ENCODE measurements at regions not wholly inside any gene's neighbourhood (a gene's known extent, or its start where the extent isn't known, plus 50 kb on each side); places are given as distances from the start of the nearest gene placed in this dataset.
"Not testable (repeated sequence)": the region's sequence is repeated elsewhere in the genome, so short reads cannot be mapped to it uniquely, and the experiment has no call there.

DNA sequence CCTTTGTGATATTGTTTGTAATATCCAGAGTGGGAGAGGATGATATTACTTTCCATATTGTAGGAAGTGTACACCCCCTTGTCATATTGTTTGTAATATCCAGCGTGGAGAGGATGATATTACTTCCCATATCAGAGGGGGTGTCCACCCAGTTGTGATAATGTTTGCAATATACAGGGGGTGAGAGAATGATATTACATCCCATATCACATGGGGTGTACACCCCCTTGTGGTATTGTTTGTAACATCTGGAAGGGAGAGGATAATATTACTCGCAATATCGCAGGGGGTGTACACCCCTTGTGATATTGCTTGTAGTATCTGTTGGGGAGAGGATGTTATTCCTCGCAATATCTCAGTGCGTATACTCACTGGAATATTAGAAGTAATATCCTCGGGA, 61.5 kb downstream of the PRSS23 start:
- no peak for DNase-seq (ENCODE audit: low read depth)

DNA sequence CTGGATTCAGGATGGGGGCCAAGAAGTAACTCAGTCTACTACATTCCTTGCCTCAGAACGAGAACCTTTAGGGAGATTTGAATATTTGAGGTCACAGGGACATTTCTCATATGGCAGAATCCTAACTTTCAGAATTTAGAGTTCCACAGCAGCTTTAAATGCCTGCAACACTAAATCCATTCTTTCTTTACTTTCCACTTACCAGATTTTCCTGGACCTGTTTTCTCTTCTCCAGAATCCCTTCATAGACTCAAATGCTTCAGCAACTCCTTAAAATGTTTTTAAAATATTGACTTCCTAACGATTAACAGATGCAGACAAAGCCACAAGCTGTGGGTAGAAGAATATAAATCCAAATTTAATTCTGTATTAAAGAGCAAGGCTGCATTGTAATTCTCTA, 63.1 kb downstream of the PRSS23 start:
- no peak for DNase-seq (ENCODE audit: low read depth)

DNA sequence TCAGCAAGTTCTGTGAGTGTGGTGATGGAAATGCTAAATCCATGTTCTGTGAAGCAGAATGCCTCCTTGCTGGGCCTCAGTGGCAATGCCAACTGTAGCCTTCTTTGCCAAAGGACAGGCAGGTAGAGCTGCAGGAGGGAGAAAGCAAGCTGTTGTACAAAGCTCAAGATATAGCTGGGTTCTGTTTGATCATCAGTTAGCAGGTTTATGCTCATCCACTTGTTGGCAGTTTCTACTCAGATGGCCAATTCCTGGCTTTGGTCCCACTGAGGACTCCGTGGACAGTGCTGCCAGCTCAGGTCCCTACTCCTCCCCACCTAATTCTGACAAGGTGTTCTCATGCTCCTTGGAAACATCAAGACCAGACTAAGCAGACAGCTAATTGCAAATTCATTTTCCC, 65.1 kb downstream of the PRSS23 start:
- DNase-seq (ENCODE audit: low read depth) = no peak

DNA sequence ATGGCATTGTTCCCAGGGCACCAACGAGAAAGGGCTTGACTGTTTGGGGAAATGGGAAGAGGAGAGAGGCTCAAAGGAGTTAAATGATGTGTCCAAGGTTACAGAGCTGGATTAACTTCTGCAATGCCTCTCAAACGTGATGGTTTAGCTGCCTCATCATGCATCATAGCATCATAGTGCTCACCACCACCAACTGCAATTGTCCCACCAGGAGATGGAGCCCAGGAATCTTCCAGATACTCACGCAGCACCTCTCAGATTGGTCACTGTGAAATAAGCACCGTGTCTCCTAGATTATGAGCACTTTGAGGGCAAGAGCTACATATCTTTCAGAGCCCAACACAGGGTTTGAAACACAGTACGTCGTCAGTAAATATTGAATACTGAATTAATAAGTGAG, 69.2 kb downstream of the PRSS23 start:
- DNase-seq (ENCODE audit: low read depth) = no peak

DNA sequence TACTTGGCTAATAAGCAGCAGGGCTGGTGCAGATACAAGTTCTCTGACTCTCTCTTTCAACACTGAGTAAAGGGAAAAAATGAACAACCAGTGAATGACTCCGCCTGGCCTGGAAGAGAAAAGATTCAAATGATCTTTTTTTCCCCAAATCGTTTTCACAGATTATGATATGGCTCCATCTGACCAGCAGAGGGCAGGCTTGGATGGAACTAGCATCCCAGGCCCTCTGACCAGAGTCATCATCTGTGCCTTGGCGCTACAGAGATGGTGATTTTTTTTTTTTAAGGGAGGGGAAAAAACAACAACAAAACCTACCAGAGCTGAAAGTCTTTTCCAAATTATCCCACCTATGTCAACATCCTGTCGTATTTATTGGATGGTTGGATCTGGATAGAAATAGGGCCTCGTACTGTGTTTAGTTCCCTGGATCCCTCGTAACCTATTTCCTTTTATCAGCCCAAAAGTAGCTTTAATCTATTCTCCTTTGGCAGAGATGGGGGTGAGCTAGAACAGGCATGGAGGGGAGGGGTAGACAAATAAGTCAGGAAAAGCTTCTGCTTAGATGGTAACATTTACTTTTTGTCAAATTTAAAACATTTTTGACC, 69.7 kb downstream of the PRSS23 start:
- peak; percentile 7 for DNase-seq (ENCODE audit: low read depth)

DNA sequence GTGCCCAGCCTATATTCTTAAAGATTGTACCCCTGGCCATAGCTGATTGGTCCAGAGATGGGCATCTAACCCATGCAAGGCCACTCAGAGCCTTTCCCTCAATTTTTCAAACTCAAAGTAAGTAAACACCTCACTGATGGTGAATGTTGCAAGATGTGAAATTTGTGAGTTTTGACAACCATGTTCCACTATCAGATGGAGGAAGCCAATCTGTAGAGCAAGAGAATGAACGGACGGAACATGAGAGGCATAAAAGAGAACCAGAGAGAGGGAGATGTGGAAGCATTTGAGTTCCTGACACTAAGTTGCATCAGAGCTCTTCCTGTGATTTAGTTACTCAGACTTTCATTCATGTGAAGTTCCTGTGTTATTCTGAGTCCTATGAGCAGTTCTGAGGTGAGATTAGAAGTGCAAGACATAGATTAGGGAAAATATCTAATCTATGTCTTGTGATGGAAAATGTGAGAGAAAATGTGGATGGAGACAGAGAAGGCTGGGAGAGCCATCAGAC, 73.3 kb downstream of the PRSS23 start:
- DNase-seq (ENCODE audit: low read depth) = no peak

DNA sequence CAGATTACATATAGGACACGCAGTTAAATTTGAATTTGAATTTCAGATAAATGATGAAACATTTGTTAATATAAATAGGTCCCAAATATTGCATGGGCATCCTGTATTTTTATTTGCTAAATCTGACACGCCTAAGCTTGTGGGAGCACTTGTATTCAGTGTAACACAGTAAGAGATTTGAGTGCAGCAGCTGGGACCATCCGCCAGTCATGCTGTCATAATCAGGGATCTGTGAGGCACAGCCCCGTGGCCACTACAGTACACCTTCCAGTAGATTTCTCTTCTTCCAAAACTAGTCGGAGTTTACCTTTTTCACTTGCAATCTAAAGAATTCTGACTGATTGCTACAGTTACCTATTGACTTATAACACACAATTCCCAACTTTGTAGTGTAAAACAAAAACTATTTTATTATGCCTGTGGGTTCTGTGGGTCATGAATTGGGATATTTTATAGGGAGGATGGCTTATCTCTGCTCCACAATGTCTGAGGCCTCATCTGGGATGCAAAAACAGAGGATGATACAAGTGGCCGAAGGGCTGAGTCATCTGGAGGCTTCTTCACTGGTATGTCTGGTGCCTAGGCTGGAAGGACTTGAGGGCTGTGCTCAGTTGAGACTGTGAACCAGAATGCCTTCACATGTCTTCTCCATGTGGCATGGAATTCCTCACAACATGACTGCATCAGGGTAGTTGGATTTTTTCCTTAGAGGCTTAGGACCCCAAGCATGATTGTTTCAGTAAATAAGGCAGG, 74.1 kb downstream of the PRSS23 start:
- DNase-seq (ENCODE audit: low read depth) = no peak

DNA sequence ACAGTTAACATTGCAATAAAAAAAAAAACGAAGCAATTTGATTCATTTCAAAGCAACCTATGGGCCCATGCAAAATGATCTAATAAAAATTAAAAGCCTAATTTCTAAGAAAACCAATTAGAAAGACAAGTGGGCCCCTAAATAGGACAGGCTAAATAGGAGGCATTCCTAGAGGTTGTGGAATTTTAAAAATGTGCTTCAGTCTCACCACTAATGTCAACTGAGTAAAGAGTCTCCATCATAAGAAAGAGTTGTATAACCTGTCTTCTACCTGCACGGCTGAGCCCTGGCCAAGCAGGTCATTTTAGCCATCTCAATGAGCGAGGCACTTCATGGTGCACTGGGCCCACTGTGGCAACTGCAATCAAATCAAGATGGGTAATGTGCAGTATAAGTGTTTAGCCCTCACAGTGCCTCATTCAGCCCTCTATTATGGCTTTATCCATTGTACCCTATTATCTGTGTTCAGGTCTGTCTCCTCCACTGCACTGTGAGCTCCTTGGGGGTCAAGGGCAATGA, 76.4 kb downstream of the PRSS23 start:
- DNase-seq (ENCODE audit: low read depth) = no peak

DNA sequence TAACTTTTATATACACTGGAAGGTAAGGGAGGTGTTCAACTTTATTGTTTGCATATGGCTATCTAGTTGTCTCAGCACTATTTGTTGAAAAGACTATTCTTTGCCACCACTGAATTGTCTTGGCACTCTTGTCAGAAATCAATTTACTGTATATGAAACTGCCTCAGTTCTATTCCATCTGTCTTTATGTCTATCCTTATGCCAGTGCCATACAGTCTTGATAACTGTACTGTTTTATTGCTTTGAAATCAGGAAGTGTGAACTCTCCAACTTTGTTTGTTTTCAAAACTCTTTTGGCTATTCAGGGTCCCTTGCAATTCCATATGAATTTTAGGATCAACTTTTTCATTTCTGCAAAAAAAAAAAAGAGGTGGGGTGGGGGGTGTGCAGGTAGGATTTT, 77.2 kb downstream of the PRSS23 start:
- DNase-seq (ENCODE audit: low read depth) = no peak

DNA sequence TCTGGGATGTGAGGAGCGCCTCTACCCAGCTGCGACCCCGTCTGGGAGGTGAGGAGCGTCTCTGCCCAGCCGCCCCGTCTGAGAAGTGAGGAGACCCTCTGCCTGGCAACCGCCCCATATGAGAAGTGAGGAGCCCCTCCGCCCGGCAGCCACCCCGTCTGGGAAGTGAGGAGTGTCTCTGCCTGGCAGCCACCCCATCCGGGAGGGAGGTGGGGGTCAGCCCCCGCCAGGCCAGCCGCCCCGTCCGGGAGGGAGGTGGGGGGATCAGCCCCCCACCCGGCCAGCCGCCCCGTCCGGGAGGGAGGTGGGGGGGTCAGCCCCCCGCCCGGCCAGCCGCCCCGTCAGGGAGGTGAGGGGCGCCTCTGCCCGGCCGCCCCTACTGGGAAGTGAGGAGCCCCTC, 76.0 kb downstream of the FZD4 start:
- not testable (repeated sequence) for DNase-seq (ENCODE audit: low read depth)

DNA sequence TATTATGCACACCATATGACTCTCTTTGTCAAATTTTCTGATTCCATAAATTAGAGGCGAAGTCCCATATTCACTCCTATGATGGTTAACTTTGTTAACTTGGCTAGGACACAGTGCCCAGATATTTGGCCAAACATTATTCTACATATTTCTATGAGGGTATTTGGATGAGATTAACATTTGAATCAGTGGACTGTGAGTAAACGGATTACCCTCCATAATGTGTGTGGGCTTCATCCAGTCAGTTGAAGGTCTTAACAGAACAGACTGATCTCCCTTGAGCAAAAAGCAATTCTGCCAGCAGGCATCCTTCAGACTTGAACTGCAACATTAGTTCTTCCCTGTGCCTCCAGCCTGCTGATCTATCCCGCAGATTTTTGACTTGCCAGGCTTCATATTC, 69.9 kb downstream of the FZD4 start:
- no peak for DNase-seq (ENCODE audit: low read depth)

DNA sequence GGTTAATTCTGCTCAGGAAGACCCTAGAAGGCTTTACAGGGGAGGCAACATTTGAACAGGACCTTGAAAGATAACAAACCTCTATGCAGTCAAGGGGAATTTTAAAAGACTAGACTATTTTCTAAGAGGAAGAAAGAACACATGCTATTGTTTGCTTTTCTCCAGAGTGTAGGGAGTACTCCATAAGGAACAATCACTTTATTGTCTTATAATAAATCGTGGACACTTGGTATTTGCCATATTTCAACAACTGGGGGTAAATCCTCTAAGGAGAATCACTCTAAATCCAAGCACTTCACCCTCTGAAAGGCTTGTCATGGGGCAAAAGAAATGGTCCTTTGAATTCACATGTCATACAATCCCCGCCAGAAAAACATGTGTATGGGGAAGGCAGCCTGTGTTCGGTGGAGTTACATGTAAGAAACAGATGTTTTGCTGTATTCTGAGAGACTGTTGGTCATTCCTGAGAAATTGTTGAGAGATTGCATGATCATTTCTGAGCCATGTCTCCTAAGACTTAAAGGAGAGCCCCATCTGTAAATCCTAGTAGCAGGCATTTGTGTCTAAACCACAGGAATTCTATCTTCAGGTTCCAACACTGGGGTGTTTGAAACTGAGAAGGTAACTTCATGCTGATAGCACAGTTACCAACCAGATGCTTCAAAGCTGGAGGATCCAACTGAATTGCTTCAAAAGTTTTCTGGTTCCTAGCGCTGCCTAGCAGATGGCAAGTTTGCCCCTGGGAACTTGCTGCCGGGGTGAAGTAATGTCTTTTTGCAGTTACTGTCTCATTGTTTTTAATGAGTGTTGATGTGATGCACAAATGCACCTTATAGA, 66.8 kb downstream of the FZD4 start:
- DNase-seq (ENCODE audit: low read depth) = no peak

DNA sequence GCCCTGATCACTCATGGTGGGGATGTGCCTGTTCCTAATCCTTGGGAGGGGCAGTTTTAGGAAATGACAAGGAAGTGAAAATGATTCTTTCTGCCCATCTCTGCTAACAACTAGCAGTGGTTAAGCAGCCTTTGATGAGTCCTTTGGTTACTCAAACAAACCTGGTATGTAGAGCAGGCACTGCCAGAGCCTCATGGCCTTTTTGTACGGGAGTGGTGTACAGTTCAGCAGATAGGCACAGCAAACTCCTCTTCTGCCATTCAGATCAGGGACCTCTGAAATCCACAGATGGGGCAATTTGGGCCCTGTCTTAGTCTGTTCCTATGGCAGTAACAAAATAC, 66.2 kb downstream of the FZD4 start:
- no peak for DNase-seq (ENCODE audit: low read depth)

DNA sequence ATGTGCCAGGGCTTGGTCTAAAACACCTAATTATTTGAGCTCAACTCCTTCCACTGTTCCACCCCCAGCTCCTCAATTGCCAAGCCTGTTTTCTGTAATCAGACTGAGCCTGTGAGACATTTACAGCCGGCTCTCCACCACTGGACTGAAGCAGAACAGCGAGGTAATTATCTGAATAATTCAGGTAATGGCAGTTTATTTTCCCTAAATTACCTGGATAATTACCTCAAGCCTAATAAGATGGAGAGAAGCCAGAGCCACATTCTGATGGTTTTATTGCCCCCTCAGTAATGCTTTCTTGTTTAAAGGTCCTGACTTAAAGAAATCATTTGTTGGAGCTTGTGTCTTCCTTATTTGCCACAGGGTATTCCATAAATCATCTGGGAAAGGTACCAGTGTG, 64.2 kb downstream of the FZD4 start:
- DNase-seq (ENCODE audit: low read depth) = no peak

DNA sequence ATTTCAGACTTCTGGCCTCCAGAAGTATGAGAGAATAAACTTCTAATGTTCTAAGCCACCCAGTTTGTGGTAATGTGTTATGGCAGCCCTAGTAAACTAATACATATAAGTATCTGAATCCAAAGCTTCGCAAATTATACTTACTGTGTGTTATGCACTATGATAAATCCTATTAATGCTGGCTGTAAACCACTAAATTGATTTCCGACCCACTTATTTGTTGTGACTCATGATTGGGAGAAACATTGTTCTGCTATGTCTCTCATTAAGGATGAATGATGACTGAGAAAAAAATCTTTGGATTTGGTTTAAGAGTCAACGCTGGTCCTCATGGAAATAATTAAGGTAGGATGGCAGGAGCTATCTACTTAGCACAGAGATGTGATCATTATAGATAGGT, 62.0 kb downstream of the FZD4 start:
- DNase-seq (ENCODE audit: low read depth) = no peak
